IPS-15b (cell line): ENCODE measurements at regions not wholly inside any gene's neighbourhood (a gene's known extent, or its start where the extent isn't known, plus 50 kb on each side); places are given as distances from the start of the nearest gene placed in this dataset.
"Not testable (repeated sequence)": the region's sequence is repeated elsewhere in the genome, so short reads cannot be mapped to it uniquely, and the experiment has no call there.

Experiments used
- H3K27me3 ChIP-seq: one replicate; pipeline ENCODE4 v1.6.1; 2013; ENCODE audit warnings: low read length; ENCODE audit not compliant: control insufficient read depth, insufficient read depth
- H3K36me3 ChIP-seq: one replicate; pipeline ENCODE4 v1.6.1; 2013; ENCODE audit warnings: low read length; ENCODE audit not compliant: control insufficient read depth, insufficient read depth
- H3K4me1 ChIP-seq: one replicate; pipeline ENCODE4 v1.6.1; 2013; ENCODE audit warnings: mild to moderate bottlenecking, low read length; ENCODE audit not compliant: control insufficient read depth, insufficient read depth
- H3K4me3 ChIP-seq: one replicate; pipeline ENCODE4 v1.5.1; 2013; ENCODE audit warnings: low read depth, low read length
- H3K9ac ChIP-seq: one replicate; pipeline ENCODE4 v1.6.1; 2013; ENCODE audit warnings: low read depth, mild to moderate bottlenecking, low read length
- H3K9me3 ChIP-seq: one replicate; pipeline ENCODE4 v1.6.1; 2013; ENCODE audit warnings: mild to moderate bottlenecking, low read length; ENCODE audit not compliant: control insufficient read depth, insufficient read depth

DNA sequence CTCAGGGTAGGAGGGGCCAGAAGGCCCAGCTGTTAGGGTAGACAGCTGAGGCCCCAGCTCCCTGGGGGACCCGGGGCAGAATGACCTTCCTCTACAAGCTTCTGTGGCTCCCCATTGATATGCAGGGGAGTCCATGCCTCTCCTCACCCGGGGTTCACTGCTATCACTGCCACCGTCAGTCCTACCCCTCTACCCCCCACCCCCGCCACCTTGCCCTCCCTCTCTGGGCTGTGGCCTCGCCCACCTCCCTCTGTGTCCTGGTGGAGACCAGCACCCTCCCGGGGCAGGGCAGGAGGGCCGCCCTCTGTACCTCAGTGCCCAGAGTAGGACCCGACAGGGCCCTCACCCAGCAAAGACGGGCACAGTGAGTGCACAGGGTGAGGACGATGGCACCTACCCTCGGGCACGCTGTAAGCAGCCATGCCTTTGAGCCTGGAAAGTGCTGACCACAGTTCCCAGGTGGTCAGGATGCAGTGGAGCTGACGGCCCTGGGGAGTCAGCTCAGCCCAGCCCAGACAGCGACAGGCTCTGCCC is 88.4 kb upstream of the SFSWAP start:
- peaks cover 5% of the 10 kb centered on the region for H3K27me3 ChIP-seq

DNA sequence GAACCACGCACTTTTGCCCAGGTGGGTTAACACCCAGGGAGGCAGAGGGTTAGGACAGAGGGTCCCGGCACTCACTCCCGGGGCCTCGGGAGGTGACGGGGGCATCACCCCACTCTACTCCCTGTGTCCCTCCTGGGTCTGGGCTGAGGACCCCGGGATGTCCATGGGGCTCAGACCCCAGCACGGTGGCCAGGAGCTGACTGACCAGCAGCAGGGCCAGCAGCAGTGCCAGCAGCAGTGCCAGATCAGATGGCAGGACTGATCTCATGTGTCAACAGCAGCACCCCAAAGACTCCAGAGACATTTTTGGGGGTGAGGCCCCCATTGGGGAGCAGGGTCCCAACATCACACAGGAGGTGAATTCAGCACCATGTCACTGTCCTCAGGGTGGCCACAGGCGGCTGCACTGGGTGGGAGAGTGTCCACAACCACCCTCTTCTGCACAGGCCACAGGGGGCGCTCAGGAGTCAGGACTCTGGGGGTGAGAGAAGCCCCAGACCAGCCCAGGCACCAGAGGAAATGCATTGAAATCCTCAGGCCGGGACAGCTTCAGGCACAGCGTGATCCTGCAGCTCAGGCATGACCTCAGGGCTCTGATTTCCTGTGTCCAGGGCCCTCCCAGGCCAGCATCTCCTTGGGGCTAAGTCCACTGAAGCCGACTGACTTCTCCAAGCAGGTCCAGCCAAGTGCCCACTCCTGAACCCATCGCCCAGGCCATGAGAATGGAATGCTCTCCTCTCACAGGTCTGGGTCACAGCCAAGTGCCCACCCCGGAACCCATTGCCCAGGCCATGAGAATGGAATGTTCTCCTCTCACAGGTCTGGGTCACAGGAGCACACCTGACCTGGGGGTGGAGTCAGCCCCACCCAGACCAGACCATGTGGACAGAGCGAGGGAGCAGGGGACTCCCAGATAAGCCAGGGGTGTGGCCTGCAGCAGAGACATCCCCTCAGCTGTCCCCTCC is 87.2 kb upstream of the SFSWAP start:
- H3K27me3 ChIP-seq, H3K9me3 ChIP-seq, H3K4me1 ChIP-seq, H3K36me3 ChIP-seq, H3K9ac ChIP-seq, H3K4me3 ChIP-seq: not testable (repeated sequence)

More for the DNA sequence above, 88.4 kb upstream of the SFSWAP start:
- Histone ChIP-seq H3K9me3 (no peaks in the 10 kb centered on the region), H3K4me1 (peaks cover 8% of the 10 kb centered on the region), H3K4me3 (no peak overlapping the region), H3K9ac (no peak overlapping the region), H3K36me3 (no peaks in the 10 kb centered on the region)

DNA sequence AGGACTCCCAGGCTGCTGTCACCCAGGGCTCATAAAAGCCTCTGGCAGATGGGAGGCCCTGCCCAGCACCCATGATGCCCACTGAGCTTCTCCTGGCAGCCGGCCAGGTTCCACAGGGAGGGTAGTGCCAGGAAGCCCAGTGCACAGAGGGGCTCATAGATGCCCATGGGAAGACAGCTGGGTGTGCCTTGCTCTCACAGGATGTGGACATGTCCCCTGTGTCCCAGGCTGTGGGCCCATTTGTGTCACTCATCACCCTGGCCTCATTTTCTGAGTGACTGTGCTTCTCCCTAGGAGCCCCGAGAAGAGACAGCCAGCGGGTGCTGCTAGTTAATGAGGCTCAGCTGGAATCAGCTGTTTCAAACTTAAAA is 86.5 kb upstream of the SFSWAP start:
- H3K27me3 ChIP-seq, H3K9me3 ChIP-seq, H3K4me3 ChIP-seq, H3K9ac ChIP-seq, H3K4me1 ChIP-seq, H3K36me3 ChIP-seq: not testable (repeated sequence)

DNA sequence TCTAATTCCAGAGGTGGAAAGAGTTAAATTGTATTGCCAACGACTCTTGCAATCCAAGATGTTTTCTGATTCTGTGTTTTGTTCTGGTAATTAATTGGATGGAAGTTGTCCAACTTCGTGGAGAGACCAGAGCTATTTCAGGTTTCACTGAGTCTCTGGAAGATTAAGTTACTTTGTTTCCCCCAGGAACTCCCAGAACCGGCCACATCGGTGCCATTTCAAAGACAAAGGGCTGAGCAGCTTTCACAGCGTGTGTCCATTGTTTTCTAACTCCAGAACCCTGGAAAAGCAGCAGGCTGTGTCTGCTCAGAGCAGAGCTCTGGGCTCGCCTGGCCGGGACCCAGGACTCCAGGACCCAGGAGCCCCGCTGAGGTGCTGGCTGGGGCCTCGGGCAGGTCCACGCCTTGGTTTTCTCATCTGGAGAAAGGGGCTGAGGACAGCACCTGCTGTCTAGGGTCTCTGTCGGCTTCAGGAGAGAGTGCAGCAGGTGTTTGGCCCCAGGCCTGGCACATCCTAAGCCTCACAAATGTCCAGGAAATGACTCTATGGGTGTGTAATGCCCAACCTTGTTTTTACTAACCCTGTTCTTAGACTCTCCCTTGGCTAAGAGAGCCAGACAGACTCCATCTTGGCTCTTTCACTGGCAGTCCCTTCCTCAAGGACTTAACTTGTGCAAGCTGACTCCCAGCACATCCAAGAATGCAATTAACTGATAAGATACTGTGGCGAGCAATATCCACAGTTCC is 86.0 kb upstream of the SFSWAP start:
- not testable (repeated sequence) for H3K27me3 ChIP-seq, H3K36me3 ChIP-seq, H3K9ac ChIP-seq, H3K9me3 ChIP-seq, H3K4me3 ChIP-seq, H3K4me1 ChIP-seq

DNA sequence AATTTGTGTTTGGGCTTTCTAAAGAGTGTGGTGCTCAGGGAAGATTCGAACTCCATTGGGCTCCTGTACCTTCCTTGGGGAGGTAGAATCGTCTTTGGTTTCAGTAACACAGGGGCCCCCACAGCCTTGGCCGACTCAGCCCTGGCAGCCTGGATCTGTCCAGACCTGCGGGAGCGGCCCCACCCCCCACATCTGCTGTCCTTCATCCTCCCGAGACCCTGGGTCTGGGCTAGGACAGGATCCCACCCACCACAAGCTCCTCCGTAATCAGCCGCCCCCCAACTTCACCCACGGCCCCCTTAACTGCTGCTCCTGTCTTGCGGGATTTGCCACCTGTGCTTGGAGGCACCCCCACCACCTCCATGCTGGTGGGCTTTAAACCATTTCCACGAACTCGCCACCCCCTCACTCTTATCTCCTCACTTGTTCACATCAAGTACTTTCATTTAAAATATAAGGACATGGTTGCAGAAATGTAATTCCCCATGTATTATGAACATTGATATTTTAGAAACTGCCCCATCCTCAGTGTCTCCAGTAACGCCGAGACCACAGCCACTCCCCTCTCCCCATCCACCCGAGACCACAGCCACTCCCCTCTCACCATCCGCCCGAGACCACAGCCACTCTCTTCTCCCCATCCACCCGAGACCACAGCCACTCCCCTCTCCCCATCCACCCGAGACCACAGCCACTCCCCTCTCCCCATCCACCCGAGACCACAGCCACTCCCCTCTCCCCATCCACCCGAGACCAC is 84.7 kb upstream of the SFSWAP start:
- not testable (repeated sequence) for H3K27me3 ChIP-seq, H3K9ac ChIP-seq, H3K9me3 ChIP-seq, H3K4me1 ChIP-seq, H3K36me3 ChIP-seq
- H3K4me3 ChIP-seq = peak overlapping the region; percentile 2

DNA sequence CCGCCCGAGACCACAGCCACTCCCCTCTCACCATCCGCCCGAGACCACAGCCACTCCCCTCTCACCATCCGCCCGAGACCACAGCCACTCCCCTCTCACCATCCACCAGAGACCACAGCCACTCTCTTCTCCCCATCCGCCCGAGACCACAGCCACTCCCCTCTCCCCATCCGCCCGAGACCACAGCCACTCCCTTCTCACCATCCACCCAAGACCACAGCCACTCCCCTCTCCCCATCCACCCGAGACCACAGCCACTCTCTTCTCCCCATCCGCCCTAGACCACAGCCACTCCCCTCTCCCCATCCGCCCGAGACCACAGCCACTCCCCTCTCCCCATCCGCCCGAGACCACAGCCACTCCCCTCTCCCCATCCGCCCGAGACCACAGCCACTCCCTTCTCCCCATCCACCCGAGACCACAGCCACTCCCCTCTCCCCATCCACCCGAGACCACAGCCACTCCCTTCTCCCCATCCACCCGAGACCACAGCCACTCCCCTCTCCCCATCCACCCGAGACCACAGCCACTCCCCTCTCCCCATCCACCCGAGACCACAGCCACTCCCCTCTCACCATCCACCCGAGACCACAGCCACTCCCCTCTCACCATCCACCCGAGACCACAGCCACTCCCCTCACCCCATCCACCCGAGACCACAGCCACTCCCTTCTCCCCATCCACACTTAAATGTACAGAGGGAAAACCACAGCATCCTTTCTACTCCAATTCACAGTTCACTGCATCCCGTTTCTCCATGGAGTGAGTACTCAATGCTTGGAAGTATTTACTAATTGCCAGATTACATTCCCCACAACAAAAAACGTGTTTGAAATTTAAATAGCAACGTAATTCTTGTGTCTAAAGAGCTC is 83.5 kb upstream of the SFSWAP start:
- H3K9me3 ChIP-seq, H3K36me3 ChIP-seq, H3K4me1 ChIP-seq, H3K9ac ChIP-seq, H3K27me3 ChIP-seq: not testable (repeated sequence)
- peak overlapping the region; percentile 58 for H3K4me3 ChIP-seq

DNA sequence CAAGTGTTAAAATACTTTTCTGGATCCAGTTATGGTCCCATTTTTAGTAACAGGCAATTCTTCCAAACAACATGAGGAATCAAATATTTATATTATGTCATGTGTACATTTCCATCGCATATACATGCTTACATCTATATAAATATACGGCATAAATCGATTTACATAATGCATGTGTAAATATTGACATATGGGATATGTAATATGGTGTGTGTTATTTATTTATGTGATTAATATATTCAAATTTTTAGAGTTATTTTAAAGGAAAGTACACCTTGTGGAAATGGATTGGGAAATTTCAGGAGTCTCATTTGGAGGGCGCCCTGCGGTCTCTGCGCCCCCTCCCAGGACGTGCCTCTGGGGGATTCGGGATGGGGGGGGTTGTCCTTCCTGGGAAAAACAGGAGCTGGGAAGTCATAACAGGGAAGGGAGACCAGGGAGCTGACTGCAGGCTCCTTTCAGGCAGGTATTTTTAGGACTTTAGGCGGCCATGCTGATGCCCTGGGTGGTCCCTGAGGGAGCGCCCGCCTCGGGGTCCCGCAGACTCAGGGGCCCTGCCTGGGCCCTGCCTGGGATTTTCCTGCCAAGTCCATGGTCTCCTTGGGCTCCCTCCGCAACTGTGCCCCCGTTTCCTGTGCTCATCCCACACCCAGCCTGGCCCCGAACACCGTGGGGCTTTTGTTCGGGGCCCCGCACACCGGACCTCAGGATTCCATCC is 82.7 kb upstream of the SFSWAP start:
- Histone ChIP-seq H3K9ac (no peak overlapping the region), H3K36me3 (no peaks in the 10 kb centered on the region), H3K27me3 (peaks cover 5% of the 10 kb centered on the region), H3K4me1 (peaks cover 9% of the 10 kb centered on the region), H3K4me3 (peak overlapping the region; percentile 13), H3K9me3 (no peaks in the 10 kb centered on the region)

DNA sequence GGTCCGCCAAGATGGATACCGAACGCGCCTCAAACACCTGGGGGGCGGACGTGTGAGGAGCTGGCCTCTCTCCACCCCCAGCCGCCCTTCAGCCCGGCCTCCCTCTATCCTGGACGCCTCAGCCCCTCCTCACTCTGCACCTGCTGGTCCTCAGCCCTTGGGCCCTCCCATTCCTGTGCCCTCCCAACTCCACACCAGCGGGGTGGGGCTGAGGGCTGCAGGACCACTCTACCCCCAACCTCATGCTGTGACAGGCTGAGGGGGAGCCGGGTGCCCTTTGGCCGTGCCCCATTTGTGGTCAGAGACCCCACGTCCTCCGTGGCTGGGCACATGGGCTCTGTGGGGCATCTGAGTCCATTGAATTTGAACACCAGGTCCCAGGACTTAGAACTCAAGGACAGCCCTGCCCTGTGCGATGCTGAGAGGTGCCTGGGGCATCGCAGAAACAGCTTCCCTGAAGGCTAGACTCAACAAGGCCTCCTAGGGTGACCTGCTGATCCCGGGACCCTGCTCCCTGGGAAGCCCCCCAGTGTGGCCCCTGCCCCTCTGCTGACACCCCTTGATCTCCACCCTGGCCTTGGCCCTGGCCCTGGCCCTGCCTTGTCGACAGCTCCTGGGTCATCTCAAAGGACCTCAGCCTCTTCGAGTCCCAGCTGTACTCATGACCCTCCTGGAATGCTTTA is 82.0 kb upstream of the SFSWAP start:
- Histone ChIP-seq H3K4me1 (peaks cover 11% of the 10 kb centered on the region), H3K9ac (no peak overlapping the region), H3K4me3 (peak overlapping the region; percentile 13), H3K9me3 (no peaks in the 10 kb centered on the region), H3K36me3 (no peaks in the 10 kb centered on the region), H3K27me3 (peaks cover 5% of the 10 kb centered on the region)

DNA sequence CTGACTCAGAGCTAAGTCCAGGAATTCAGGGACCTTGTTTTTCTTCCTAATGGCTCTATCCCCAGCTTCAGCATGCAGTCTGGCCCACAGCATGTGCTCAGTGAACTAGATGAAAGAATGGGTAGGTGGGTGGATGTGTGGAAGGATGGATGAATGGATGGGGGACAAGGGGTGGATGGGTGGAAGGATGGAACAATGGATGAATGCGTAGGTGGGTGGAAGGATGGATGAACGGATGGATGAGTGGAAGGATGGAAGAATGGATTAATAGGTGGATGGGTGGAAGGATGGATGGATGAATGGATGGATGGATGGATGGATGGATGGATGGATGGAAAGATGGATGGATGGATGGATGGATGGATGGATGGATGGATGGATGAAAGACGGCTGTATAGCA is 79.7 kb upstream of the SFSWAP start:
- peaks cover 6% of the 10 kb centered on the region for H3K4me1 ChIP-seq
- H3K9ac ChIP-seq = no peak overlapping the region
- H3K4me3 ChIP-seq = no peak overlapping the region
- H3K27me3 ChIP-seq = no peaks in the 10 kb centered on the region
- H3K36me3 ChIP-seq = no peaks in the 10 kb centered on the region
- no peaks in the 10 kb centered on the region for H3K9me3 ChIP-seq

DNA sequence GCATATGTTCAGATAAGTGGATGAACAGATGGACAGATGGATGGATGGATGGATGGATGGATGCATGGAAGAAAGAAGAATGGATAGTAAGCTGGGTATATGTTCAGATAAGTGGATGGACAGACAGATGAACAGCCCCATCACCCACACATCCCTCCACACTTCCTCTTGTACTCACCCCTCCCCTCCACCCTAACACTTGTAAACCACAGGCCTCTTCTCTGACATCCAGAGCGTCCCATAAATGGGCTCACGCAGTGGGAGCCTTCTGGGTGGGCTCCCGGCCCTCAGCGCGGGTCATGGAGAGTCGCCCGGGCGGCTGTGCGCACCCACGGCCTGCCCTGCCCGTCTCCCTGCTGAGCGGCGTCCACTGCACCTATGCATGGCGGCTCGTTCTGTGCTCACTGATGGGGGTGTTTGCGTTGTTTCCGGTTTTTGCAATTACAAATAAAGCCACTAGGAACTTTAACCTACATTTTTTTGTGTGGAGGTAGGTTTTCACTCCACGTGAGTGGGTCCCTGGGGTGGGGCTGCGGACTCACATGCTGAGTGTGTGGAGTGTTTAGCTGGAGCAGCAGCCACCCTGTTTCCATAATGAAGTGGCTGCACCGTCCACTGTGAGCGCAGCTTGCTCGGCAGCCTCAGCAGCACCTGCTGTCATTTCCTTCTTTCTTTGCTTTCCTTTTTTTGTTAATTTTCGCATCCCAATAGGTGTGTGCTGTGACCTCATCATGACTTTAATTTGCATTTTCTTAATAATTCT is 78.8 kb upstream of the SFSWAP start:
- not testable (repeated sequence) for H3K36me3 ChIP-seq, H3K27me3 ChIP-seq, H3K4me3 ChIP-seq, H3K9ac ChIP-seq, H3K4me1 ChIP-seq, H3K9me3 ChIP-seq
